ENCODE measurements at regions not wholly inside any gene's neighbourhood (a gene's known extent, or its start where the extent isn't known, plus 50 kb on each side); places are given as distances from the start of the nearest gene placed in this dataset.

DNA sequence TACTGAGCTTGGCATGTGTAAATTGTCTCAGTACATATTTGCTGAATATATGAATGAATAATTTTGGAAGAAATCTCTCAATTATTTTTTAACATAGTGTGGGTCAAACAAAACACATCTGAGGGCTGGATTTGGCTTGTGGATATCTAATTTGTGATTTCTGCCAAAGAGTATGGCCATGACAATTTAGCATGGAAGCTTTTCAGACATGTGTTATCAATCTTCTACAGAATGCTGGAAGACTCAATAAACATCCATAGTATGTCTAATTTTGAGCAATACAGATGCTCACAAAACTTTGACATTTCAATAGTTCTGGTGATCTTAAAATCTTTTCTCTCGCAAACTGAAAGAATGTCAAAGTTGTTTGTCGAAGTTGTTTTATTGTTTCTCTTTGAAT lies 214.1 kb upstream of the ANKH start:
- H3K9ac ChIP-seq (ENCODE audit: insufficient read depth, low read length): no peak overlapping the region
- H4K20me1 ChIP-seq (ENCODE audit: control insufficient read depth, extremely low read depth, insufficient read depth, low read length): no peaks in the 10 kb centered on the region
- no peaks in the 10 kb centered on the region for H3K79me2 ChIP-seq (ENCODE audit: control insufficient read depth, insufficient read depth, low read length)
- no peak for DNase-seq (ENCODE audit: low read depth in 2 of 2)
- H3K4me3 ChIP-seq (replicated peaks in 1 of 4; ENCODE audit: control extremely low read depth in 1 of 4, insufficient read depth in 1 of 4, low read depth in 3 of 4, low read length in 4 of 4): no peak overlapping the region
- no peaks in the 10 kb centered on the region for H3K36me3 ChIP-seq (ENCODE audit: control insufficient read depth, insufficient read depth, low read length)
- no peaks in the 10 kb centered on the region for H3K9me3 ChIP-seq (ENCODE audit: control insufficient read depth, insufficient read depth, low read depth, low read length)
- H2AFZ ChIP-seq (ENCODE audit: low read length): no peak overlapping the region
- H3K4me2 ChIP-seq (ENCODE audit: extremely low read depth, insufficient read depth, low read length): no peak overlapping the region
- TF ChIP-seq EZH2 (IDR thresholded peaks at IDR 0.05; ENCODE audit: low read length, missing control alignments): no peak
- TF ChIP-seq, protein P1, sequence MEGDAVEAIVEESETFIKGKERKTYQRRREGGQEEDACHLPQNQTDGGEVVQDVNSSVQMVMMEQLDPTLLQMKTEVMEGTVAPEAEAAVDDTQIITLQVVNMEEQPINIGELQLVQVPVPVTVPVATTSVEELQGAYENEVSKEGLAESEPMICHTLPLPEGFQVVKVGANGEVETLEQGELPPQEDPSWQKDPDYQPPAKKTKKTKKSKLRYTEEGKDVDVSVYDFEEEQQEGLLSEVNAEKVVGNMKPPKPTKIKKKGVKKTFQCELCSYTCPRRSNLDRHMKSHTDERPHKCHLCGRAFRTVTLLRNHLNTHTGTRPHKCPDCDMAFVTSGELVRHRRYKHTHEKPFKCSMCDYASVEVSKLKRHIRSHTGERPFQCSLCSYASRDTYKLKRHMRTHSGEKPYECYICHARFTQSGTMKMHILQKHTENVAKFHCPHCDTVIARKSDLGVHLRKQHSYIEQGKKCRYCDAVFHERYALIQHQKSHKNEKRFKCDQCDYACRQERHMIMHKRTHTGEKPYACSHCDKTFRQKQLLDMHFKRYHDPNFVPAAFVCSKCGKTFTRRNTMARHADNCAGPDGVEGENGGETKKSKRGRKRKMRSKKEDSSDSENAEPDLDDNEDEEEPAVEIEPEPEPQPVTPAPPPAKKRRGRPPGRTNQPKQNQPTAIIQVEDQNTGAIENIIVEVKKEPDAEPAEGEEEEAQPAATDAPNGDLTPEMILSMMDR (conservative IDR thresholded peaks at IDR 0.05 in 1 of 2, IDR thresholded peaks at IDR 0.05 in 1 of 2; ENCODE audit: low read depth in 1 of 2, low read length in 2 of 2): no peak
- no peaks in the 10 kb centered on the region for H3K27me3 ChIP-seq (ENCODE audit: control insufficient read depth, insufficient read depth, low read length)
- H3K4me1 ChIP-seq (ENCODE audit: control insufficient read depth, extremely low read depth, insufficient read depth, low read length): no peaks in the 10 kb centered on the region
- H3K27ac ChIP-seq (ENCODE audit: insufficient read depth, low read length): no peak overlapping the region

- Histone ChIP-seq H3K9ac (ENCODE audit: insufficient read depth, low read length) (no peak overlapping the region), H3K36me3 (ENCODE audit: control insufficient read depth, insufficient read depth, low read length) (no peaks in the 10 kb centered on the region), H3K27me3 (ENCODE audit: control insufficient read depth, insufficient read depth, low read length) (no peaks in the 10 kb centered on the region), H3K79me2 (ENCODE audit: control insufficient read depth, insufficient read depth, low read length) (no peaks in the 10 kb centered on the region), H3K4me1 (ENCODE audit: control insufficient read depth, extremely low read depth, insufficient read depth, low read length) (no peaks in the 10 kb centered on the region), H3K4me2 (ENCODE audit: extremely low read depth, insufficient read depth, low read length) (no peak overlapping the region), H3K27ac (ENCODE audit: insufficient read depth, low read length) (no peak overlapping the region), H4K20me1 (ENCODE audit: control insufficient read depth, extremely low read depth, insufficient read depth, low read length) (no peaks in the 10 kb centered on the region), H2AFZ (ENCODE audit: low read length) (no peak overlapping the region), H3K9me3 (ENCODE audit: control insufficient read depth, insufficient read depth, low read depth, low read length) (no peaks in the 10 kb centered on the region), H3K4me3 (replicated peaks in 1 of 4; ENCODE audit: control extremely low read depth in 1 of 4, insufficient read depth in 1 of 4, low read depth in 3 of 4, low read length in 4 of 4) (no peak overlapping the region)
- no peak for TF ChIP-seq EZH2 (IDR thresholded peaks at IDR 0.05; ENCODE audit: low read length, missing control alignments)
- TF ChIP-seq, protein P1 (conservative IDR thresholded peaks at IDR 0.05 in 1 of 2, IDR thresholded peaks at IDR 0.05 in 1 of 2; ENCODE audit: low read depth in 1 of 2, low read length in 2 of 2): no peak
- no peak for DNase-seq (ENCODE audit: low read depth in 2 of 2)
Measured at GRCh38 chr5:15082096-15082495, 210.5 kb upstream of the ANKH start.

DNA sequence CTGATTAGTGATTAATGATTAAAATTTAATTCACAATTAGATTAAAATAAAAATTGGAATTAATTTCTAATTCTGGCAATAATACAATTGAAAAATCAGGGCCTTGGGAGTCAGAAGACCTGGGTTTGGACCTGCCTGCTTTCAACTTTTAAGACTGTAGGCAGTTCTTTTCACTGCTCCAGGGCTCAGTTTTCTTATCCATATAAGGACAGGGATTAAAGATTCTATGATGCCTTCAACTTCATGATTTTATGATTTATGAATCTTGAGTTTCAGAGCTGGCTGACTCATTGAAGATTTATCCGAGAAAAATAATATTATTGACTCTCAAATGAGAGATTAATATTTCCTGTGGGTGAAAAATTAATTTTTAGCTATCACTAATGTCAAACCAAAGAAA lies 208.6 kb upstream of the ANKH start:
- no peak for DNase-seq (ENCODE audit: low read depth in 2 of 2)
- Histone ChIP-seq H3K9ac (ENCODE audit: insufficient read depth, low read length) (no peak overlapping the region), H2AFZ (ENCODE audit: low read length) (no peak overlapping the region), H3K36me3 (ENCODE audit: control insufficient read depth, insufficient read depth, low read length) (no peaks in the 10 kb centered on the region), H4K20me1 (ENCODE audit: control insufficient read depth, extremely low read depth, insufficient read depth, low read length) (no peaks in the 10 kb centered on the region), H3K4me1 (ENCODE audit: control insufficient read depth, extremely low read depth, insufficient read depth, low read length) (no peaks in the 10 kb centered on the region), H3K79me2 (ENCODE audit: control insufficient read depth, insufficient read depth, low read length) (no peaks in the 10 kb centered on the region), H3K4me3 (replicated peaks in 1 of 4; ENCODE audit: control extremely low read depth in 1 of 4, insufficient read depth in 1 of 4, low read depth in 3 of 4, low read length in 4 of 4) (no peak overlapping the region), H3K9me3 (ENCODE audit: control insufficient read depth, insufficient read depth, low read depth, low read length) (no peaks in the 10 kb centered on the region), H3K27ac (ENCODE audit: insufficient read depth, low read length) (no peak overlapping the region), H3K27me3 (ENCODE audit: control insufficient read depth, insufficient read depth, low read length) (no peaks in the 10 kb centered on the region), H3K4me2 (ENCODE audit: extremely low read depth, insufficient read depth, low read length) (no peak overlapping the region)
- no peak for TF ChIP-seq EZH2 (IDR thresholded peaks at IDR 0.05; ENCODE audit: low read length, missing control alignments)
- TF ChIP-seq, protein P1 (conservative IDR thresholded peaks at IDR 0.05 in 1 of 2, IDR thresholded peaks at IDR 0.05 in 1 of 2; ENCODE audit: low read depth in 1 of 2, low read length in 2 of 2): no peak
